ENCODE measurements at regions not wholly inside any gene's neighbourhood (a gene's known extent, or its start where the extent isn't known, plus 50 kb on each side); places are given as distances from the start of the nearest gene placed in this dataset.

- peak in 4 of 56 donors; percentile 7 to 13 (median 10) for DNase-seq
Observed at GRCh38 chr9:27625751-27626150, 52.5 kb upstream of the C9orf72 start.

- DNase-seq: no peak
Observed at GRCh38 chr9:27626244-27627187, 53.2 kb upstream of the C9orf72 start.

- DNase-seq: no peak
Observed at GRCh38 chr9:27627188-27627564, 53.9 kb upstream of the C9orf72 start.

GRCh38 chr9:27628311-27628710 is 55.0 kb upstream of the C9orf72 start:
- DNase-seq: no peak

GRCh38 chr9:27629425-27629824 is 56.1 kb upstream of the C9orf72 start:
- DNase-seq: no peak

GRCh38 chr9:27632254-27632653 is 59.0 kb upstream of the C9orf72 start:
- no peak for DNase-seq

GRCh38 chr9:27633764-27634163 is 60.5 kb upstream of the C9orf72 start:
- DNase-seq: no peak

GRCh38 chr9:27634879-27635278 is 61.6 kb upstream of the C9orf72 start:
- peak in 1 of 56 donors; percentile 3 for DNase-seq

GRCh38 chr9:27638716-27639115 is 65.4 kb upstream of the C9orf72 start:
- no peak for DNase-seq

GRCh38 chr9:27645161-27645840 is 72.0 kb upstream of the C9orf72 start:
- DNase-seq: no peak

GRCh38 chr9:27653246-27653645 is 80.0 kb upstream of the C9orf72 start:
- DNase-seq: no peak

GRCh38 chr9:27653957-27654356 is 80.7 kb upstream of the C9orf72 start:
- no peak for DNase-seq

- peak in 16 of 56 donors; percentile 1 to 30 (median 12) for DNase-seq
Observed at GRCh38 chr9:27654629-27655285, 81.5 kb upstream of the C9orf72 start.

GRCh38 chr9:27655441-27655840 is 82.2 kb upstream of the C9orf72 start:
- DNase-seq: no peak

GRCh38 chr9:27659001-27659400 is 85.7 kb upstream of the C9orf72 start:
- DNase-seq: no peak

GRCh38 chr9:27659571-27659970 is 86.3 kb upstream of the C9orf72 start:
- no peak for DNase-seq

- no peak for DNase-seq
Observed at GRCh38 chr9:27660148-27660547, 86.9 kb upstream of the C9orf72 start.

- no peak for DNase-seq
Observed at GRCh38 chr9:27663526-27663925, 90.2 kb upstream of the C9orf72 start.

GRCh38 chr9:27664121-27664779 is 91.0 kb upstream of the C9orf72 start:
- DNase-seq: peak in 39 of 56 donors; percentile 4 to 83 (median 42)

GRCh38 chr9:27665136-27665535 is 91.9 kb upstream of the C9orf72 start:
- DNase-seq: no peak

- DNase-seq: no peak
Observed at GRCh38 chr9:27668280-27668679, 95.0 kb upstream of the C9orf72 start.

GRCh38 chr9:27671636-27672035 is 98.4 kb upstream of the C9orf72 start:
- DNase-seq: no peak

All from nucleus accumbens (tissue), 56 donors.